NB4 (cell line): ENCODE measurements at regions not wholly inside any gene's neighbourhood (a gene's known extent, or its start where the extent isn't known, plus 50 kb on each side); places are given as distances from the start of the nearest gene placed in this dataset.
A peak's percentile ranks its signal among the peaks of the same experiment; 100 is the strongest.

ENCODE experiments used
- DNase-seq: peaks from one replicate; pipeline ENCODE4 v3.0.0; 2010; ENCODE audit warnings: low read depth
- H3K4me3 ChIP-seq: one replicate; pipeline ENCODE4 v1.5.1; 2011; ENCODE audit warnings: mild to moderate bottlenecking, low read depth, low read length, moderate library complexity
- MAX ChIP-seq: IDR thresholded peaks from 2 replicates; pipeline ENCODE4 v1.6.1; 2011; ENCODE audit warnings: low read depth, low read length
- MYC ChIP-seq: IDR thresholded peaks from 2 replicates; pipeline ENCODE4 v1.6.1; 2011; ENCODE audit warnings: low read depth, low read length
- POLR2A ChIP-seq: IDR thresholded peaks from 2 replicates; pipeline ENCODE4 v1.6.1; 2011; ENCODE audit warnings: mild to moderate bottlenecking; ENCODE audit not compliant: insufficient read length; ENCODE audit errors: extremely low read depth
- TF ChIP-seq, protein P1 (sequence below): IDR thresholded peaks from one replicate; pipeline ENCODE4 v1.5.1; 2012; ENCODE audit warnings: low read depth, low read length

- no peak for DNase-seq
- H3K4me3 ChIP-seq = no peak overlapping the region
- TF ChIP-seq MAX = no peak
- TF ChIP-seq MYC = no peak
- no peak for TF ChIP-seq POLR2A
- TF ChIP-seq, protein P1, sequence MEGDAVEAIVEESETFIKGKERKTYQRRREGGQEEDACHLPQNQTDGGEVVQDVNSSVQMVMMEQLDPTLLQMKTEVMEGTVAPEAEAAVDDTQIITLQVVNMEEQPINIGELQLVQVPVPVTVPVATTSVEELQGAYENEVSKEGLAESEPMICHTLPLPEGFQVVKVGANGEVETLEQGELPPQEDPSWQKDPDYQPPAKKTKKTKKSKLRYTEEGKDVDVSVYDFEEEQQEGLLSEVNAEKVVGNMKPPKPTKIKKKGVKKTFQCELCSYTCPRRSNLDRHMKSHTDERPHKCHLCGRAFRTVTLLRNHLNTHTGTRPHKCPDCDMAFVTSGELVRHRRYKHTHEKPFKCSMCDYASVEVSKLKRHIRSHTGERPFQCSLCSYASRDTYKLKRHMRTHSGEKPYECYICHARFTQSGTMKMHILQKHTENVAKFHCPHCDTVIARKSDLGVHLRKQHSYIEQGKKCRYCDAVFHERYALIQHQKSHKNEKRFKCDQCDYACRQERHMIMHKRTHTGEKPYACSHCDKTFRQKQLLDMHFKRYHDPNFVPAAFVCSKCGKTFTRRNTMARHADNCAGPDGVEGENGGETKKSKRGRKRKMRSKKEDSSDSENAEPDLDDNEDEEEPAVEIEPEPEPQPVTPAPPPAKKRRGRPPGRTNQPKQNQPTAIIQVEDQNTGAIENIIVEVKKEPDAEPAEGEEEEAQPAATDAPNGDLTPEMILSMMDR = no peak
Measured at GRCh38 chr14:34075826-34076225, 125.0 kb upstream of the EGLN3 start.

GRCh38 chr14:34075042-34075744 lies 124.3 kb upstream of the EGLN3 start:
- no peak overlapping the region for H3K4me3 ChIP-seq
- peak; percentile 75 for DNase-seq
- TF ChIP-seq MYC (0 out of 2 replicates have a peak, but pooled peaks have one; percentile 39), POLR2A (no peak), MAX (peak; percentile 67)
- TF ChIP-seq, protein P1 = no peak

DNA sequence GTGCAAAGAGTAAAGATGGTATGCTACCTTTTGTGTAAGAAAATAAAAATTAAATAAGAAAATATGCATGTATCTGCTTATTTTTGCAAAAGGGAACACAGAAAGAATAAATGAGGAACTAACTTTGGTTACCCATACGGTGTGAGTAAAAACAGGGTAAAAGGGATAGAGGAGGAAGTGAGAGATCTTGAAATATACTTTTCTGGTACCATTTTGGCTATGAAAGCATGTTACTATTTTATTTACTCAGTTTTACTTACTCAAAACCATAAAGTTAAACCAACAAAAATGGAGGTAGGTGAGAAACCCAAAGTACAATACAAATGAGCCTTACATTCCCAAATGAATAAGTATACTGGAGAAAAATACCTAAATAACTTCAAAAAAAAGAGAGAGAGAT lies 122.0 kb upstream of the EGLN3 start:
- DNase-seq = peak; percentile 18
- TF ChIP-seq MAX = no peak
- TF ChIP-seq POLR2A = no peak
- TF ChIP-seq, protein P1 = no peak
- no peak for TF ChIP-seq MYC
- no peak overlapping the region for H3K4me3 ChIP-seq

DNA sequence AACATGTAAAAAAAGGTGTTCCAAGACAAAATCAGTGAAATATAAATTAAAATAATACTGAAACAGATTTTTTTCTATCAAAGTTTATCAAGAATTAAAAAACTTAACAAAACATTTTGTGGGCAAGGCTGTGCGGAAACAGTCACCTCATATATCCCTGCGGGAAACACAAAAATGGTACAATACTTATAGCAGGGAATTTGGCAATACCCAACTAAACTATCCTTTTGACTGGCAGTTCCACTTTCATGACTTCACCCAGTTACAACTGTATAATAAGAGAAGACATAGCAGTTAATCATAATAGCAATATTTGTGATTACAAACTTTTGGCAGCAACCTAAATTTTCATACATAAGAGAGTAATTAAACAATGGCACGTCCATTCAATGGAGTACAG lies 121.5 kb upstream of the EGLN3 start:
- TF ChIP-seq, protein P1 = no peak
- TF ChIP-seq MAX = no peak
- no peak for TF ChIP-seq MYC
- no peak for TF ChIP-seq POLR2A
- H3K4me3 ChIP-seq = no peak overlapping the region
- DNase-seq = no peak

- no peak for TF ChIP-seq POLR2A
- TF ChIP-seq, protein P1 = no peak
- no peak for DNase-seq
- H3K4me3 ChIP-seq = no peak overlapping the region
Measured at GRCh38 chr14:34070917-34071407, 120.1 kb upstream of the EGLN3 start.
